H9 (cell line): ENCODE measurements at regions not wholly inside any gene's neighbourhood (a gene's known extent, or its start where the extent isn't known, plus 50 kb on each side); places are given as distances from the start of the nearest gene placed in this dataset.

Experiments
- DNase-seq: peaks from one replicate; pipeline ENCODE4 v3.0.0-alpha.2; 2017
- H2AFZ ChIP-seq: one replicate; pipeline ENCODE4 v1.6.1; 2013; ENCODE audit warnings: mild to moderate bottlenecking, low read length, control low read depth, moderate library complexity
- H2AK5ac ChIP-seq: 2 replicates; pipeline ENCODE4 v1.6.1; 2013; ENCODE audit warnings: low read length, control low read depth, mixed read lengths; ENCODE audit not compliant: insufficient read length
- H2BK120ac ChIP-seq: one replicate; pipeline ENCODE4 v1.6.1; 2013; ENCODE audit warnings: low read depth, mild to moderate bottlenecking, low read length, control low read depth, inconsistent platforms; ENCODE audit not compliant: poor library complexity, severe bottlenecking
- H2BK12ac ChIP-seq: 2 replicates; pipeline ENCODE4 v1.6.1; 2013; ENCODE audit warnings: low read length, control low read depth, mixed read lengths, low read depth; ENCODE audit not compliant: insufficient read length
- H2BK15ac ChIP-seq: 2 replicates; pipeline ENCODE4 v1.6.1; 2013; ENCODE audit warnings: low read depth, low read length, control low read depth
- H2BK20ac ChIP-seq: one replicate; pipeline ENCODE4 v1.6.1; 2013; ENCODE audit warnings: low read depth, mild to moderate bottlenecking, low read length, control low read depth, inconsistent platforms; ENCODE audit not compliant: poor library complexity, severe bottlenecking
- H2BK5ac ChIP-seq: 2 replicates; pipeline ENCODE4 v1.6.1; 2013; ENCODE audit warnings: low read length, control low read depth, mixed read lengths; ENCODE audit not compliant: insufficient read length
- H3K14ac ChIP-seq: 2 replicates; pipeline ENCODE4 v1.6.1; 2013; ENCODE audit warnings: low read length, control low read depth; ENCODE audit not compliant: insufficient read depth
- H3K18ac ChIP-seq: 2 replicates; pipeline ENCODE4 v1.6.1; 2013; ENCODE audit warnings: low read depth, mild to moderate bottlenecking, mixed read lengths, low read length, control low read depth; ENCODE audit not compliant: insufficient read length
- H3K23ac ChIP-seq: 2 replicates; pipeline ENCODE4 v1.6.1; 2013; ENCODE audit warnings: low read length, control low read depth, mixed read lengths, low read depth; ENCODE audit not compliant: insufficient read length
- H3K23me2 ChIP-seq: 2 replicates; pipeline ENCODE4 v1.6.1; 2013; ENCODE audit warnings: low read depth, mild to moderate bottlenecking, mixed read lengths, low read length, control low read depth; ENCODE audit not compliant: insufficient read length, poor library complexity, severe bottlenecking
- H3K27ac ChIP-seq: 2 replicates; pipeline ENCODE4 v1.5.1; 2013; ENCODE audit warnings: low read length, control low read depth, mixed read lengths, low read depth; ENCODE audit not compliant: insufficient read length
- H3K27me3 ChIP-seq: 2 replicates; pipeline ENCODE4 v1.6.1; 2013; ENCODE audit warnings: low read length, control low read depth, inconsistent platforms; ENCODE audit not compliant: insufficient read depth
- H3K4ac ChIP-seq: 2 replicates; pipeline ENCODE4 v1.6.1; 2013; ENCODE audit warnings: low read depth, mild to moderate bottlenecking, control low read depth, inconsistent platforms, low read length, moderate library complexity
- H3K4me1 ChIP-seq: 2 replicates; pipeline ENCODE4 v1.6.1; 2013; ENCODE audit warnings: low read length, control low read depth, inconsistent platforms; ENCODE audit not compliant: insufficient read depth
- H3K4me2 ChIP-seq: 2 replicates; pipeline ENCODE4 v1.6.1; 2013; ENCODE audit warnings: low read length, control low read depth, mixed read lengths; ENCODE audit not compliant: insufficient read length, insufficient read depth
- H3K56ac ChIP-seq: 2 replicates; pipeline ENCODE4 v1.6.1; 2013; ENCODE audit warnings: low read depth, mild to moderate bottlenecking, mixed read lengths, low read length, control low read depth; ENCODE audit not compliant: insufficient read length
- H3K79me1 ChIP-seq: 2 replicates; pipeline ENCODE4 v1.6.1; 2013; ENCODE audit warnings: low read depth, mild to moderate bottlenecking, moderate library complexity, low read length, control low read depth, inconsistent platforms; ENCODE audit not compliant: insufficient read depth, poor library complexity, severe bottlenecking
- H3K79me2 ChIP-seq: 2 replicates; pipeline ENCODE4 v1.6.1; 2013; ENCODE audit warnings: low read length, control low read depth, inconsistent platforms; ENCODE audit not compliant: insufficient read depth
- H3K9ac ChIP-seq: 2 replicates; pipeline ENCODE4 v1.6.1; 2013; ENCODE audit warnings: low read length, control low read depth, mixed read lengths; ENCODE audit not compliant: insufficient read length; ENCODE audit errors: extremely low read depth
- H3K9me3 ChIP-seq: one replicate; pipeline ENCODE4 v1.6.1; 2013; ENCODE audit warnings: low read depth, low read length, inconsistent platforms; ENCODE audit not compliant: control insufficient read depth
- H3T11ph ChIP-seq: one replicate; pipeline ENCODE4 v1.6.1; 2013; ENCODE audit warnings: mild to moderate bottlenecking, low read length, control low read depth, inconsistent platforms
- H4K20me1 ChIP-seq: one replicate; pipeline ENCODE4 v1.6.1; 2013; ENCODE audit not compliant: control insufficient read depth, insufficient read length, insufficient read depth
- H4K5ac ChIP-seq: 2 replicates; pipeline ENCODE4 v1.6.1; 2013; ENCODE audit warnings: low read depth, mild to moderate bottlenecking, mixed read lengths, low read length, control low read depth; ENCODE audit not compliant: insufficient read length
- H4K8ac ChIP-seq: replicated peaks from 2 replicates; pipeline ENCODE4 v1.6.1; 2013; ENCODE audit warnings: low read length, control low read depth, mixed read lengths, low read depth; ENCODE audit not compliant: insufficient read length
- H4K91ac ChIP-seq: 2 replicates; pipeline ENCODE4 v1.6.1; 2013; ENCODE audit warnings: low read depth, mild to moderate bottlenecking, moderate library complexity, mixed read lengths, low read length, control low read depth; ENCODE audit not compliant: insufficient read length
- H3K27ac Mint-ChIP-seq, 3 experiments: 2 replicates in 2 of 3; 3 replicates in 1 of 3; pipeline ENCODE4 v1.8.0; 2020 to 2021; ENCODE audit warnings: mixed read lengths in 3 of 3, mild to moderate bottlenecking in 1 of 3, moderate library complexity in 1 of 3
- H3K27me3 Mint-ChIP-seq: 2 replicates; pipeline ENCODE4 v1.8.0; 2021; ENCODE audit warnings: low read depth, mild to moderate bottlenecking, moderate library complexity, mixed read lengths
- H3K36me3 Mint-ChIP-seq, 3 experiments: 2 replicates in 2 of 3; 3 replicates in 1 of 3; pipeline ENCODE4 v1.8.0; 2020 to 2021; ENCODE audit warnings: low read depth in 3 of 3, mixed read lengths in 3 of 3; ENCODE audit not compliant: insufficient read depth in 1 of 3
- H3K4me1 Mint-ChIP-seq, 2 experiments: 2 replicates each; pipeline ENCODE4 v1.8.0; 2020; ENCODE audit warnings: mixed read lengths in 2 of 2
- H3K4me3 Mint-ChIP-seq, 2 experiments: 2 replicates in 1 of 2; 3 replicates in 1 of 2; pipeline ENCODE4 v1.8.0; 2020 to 2021; ENCODE audit warnings: mild to moderate bottlenecking in 2 of 2, mixed read lengths in 2 of 2, moderate library complexity in 1 of 2
- H3K9me3 Mint-ChIP-seq, 2 experiments: 2 replicates in 1 of 2; 3 replicates in 1 of 2; pipeline ENCODE4 v1.8.0; 2020; ENCODE audit warnings: mild to moderate bottlenecking in 2 of 2, mixed read lengths in 2 of 2, moderate library complexity in 1 of 2
- WGBS: extraction: QIAGEN DNeasy Blood & Tissue Kit; methylation state at CpG from one replicate; pipeline ENCODE4 v1.1.7; 2013; ENCODE audit warnings: missing lambda C conversion rate, low lambda C conversion rate, mixed read lengths; ENCODE audit not compliant: insufficient read length; ENCODE audit errors: extremely low coverage; 5-methylcytosine and 5-hydroxymethylcytosine counted together
- TF ChIP-seq, protein P1 (sequence below): fragments of 200-600 bp; sonication (generic); conservative IDR thresholded peaks from 3 replicates; pipeline ENCODE4 v1.8.0; 2021; ENCODE audit warnings: antibody characterized with exemption, mild to moderate bottlenecking

- peaks cover 4 to 40% of the 10 kb centered on the region in 2 experiments for H3K9me3 Mint-ChIP-seq
- no peak overlapping the region for H2BK20ac ChIP-seq
- H3K23ac ChIP-seq = no peak overlapping the region
- WGBS = no CpG with 5 or more reads among the region's 1 CpG
- H3K18ac ChIP-seq = no peak overlapping the region
- H4K20me1 ChIP-seq = no peaks in the 10 kb centered on the region
- no peak overlapping the region for H3K27ac ChIP-seq
- no peaks in the 10 kb centered on the region for H3K4me1 ChIP-seq
- DNase-seq = no peak
- peaks cover 47% of the 10 kb centered on the region for H3K9me3 ChIP-seq
- H3K4me1 Mint-ChIP-seq = peaks cover 3 to 8% of the 10 kb centered on the region in 2 experiments
- H3T11ph ChIP-seq = no peak overlapping the region
- H3K23me2 ChIP-seq = no peaks in the 10 kb centered on the region
- no peak overlapping the region for H3K14ac ChIP-seq
- H3K27me3 ChIP-seq = no peaks in the 10 kb centered on the region
- H3K27ac Mint-ChIP-seq = no peak overlapping the region
- no peak overlapping the region for H2BK120ac ChIP-seq
- H2AFZ ChIP-seq = no peak overlapping the region
- H3K56ac ChIP-seq = no peak overlapping the region
- no peak overlapping the region for H3K4me3 Mint-ChIP-seq
- H4K5ac ChIP-seq = no peak overlapping the region
- no peaks in the 10 kb centered on the region for H3K36me3 Mint-ChIP-seq
- H2BK12ac ChIP-seq = no peak overlapping the region
- H2BK5ac ChIP-seq = no peak overlapping the region
- H3K79me2 ChIP-seq = no peaks in the 10 kb centered on the region
- no peak overlapping the region for H3K9ac ChIP-seq
- TF ChIP-seq, protein P1, sequence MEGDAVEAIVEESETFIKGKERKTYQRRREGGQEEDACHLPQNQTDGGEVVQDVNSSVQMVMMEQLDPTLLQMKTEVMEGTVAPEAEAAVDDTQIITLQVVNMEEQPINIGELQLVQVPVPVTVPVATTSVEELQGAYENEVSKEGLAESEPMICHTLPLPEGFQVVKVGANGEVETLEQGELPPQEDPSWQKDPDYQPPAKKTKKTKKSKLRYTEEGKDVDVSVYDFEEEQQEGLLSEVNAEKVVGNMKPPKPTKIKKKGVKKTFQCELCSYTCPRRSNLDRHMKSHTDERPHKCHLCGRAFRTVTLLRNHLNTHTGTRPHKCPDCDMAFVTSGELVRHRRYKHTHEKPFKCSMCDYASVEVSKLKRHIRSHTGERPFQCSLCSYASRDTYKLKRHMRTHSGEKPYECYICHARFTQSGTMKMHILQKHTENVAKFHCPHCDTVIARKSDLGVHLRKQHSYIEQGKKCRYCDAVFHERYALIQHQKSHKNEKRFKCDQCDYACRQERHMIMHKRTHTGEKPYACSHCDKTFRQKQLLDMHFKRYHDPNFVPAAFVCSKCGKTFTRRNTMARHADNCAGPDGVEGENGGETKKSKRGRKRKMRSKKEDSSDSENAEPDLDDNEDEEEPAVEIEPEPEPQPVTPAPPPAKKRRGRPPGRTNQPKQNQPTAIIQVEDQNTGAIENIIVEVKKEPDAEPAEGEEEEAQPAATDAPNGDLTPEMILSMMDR = no peak
- no peaks in the 10 kb centered on the region for H3K79me1 ChIP-seq
- no peak overlapping the region for H2BK15ac ChIP-seq
- no peak overlapping the region for H3K4me2 ChIP-seq
- H2AK5ac ChIP-seq = no peak overlapping the region
- no peak overlapping the region for H4K8ac ChIP-seq
- H3K4ac ChIP-seq = no peak overlapping the region
- H3K27me3 Mint-ChIP-seq = 0 out of 2 replicates have a peak, but pooled peaks cover 3% of the 10 kb centered on the region
- H4K91ac ChIP-seq = no peak overlapping the region
Measured at GRCh38 chrX:20517565-20517964, 250.9 kb upstream of the RPS6KA3 start.
